Ammon's horn (tissue), 1 donor: ENCODE measurements at regions not wholly inside any gene's neighbourhood (a gene's known extent, or its start where the extent isn't known, plus 50 kb on each side); places are given as distances from the start of the nearest gene placed in this dataset.
"Not testable (repeated sequence)": the region's sequence is repeated elsewhere in the genome, so short reads cannot be mapped to it uniquely, and the experiment has no call there.

Experiments used
- DNase-seq: peaks from one replicate; pipeline ENCODE4 v3.0.0-alpha.2; 2016; ENCODE audit warnings: low spot score

- DNase-seq = no peak
Observed at GRCh38 chr7:52586704-52587103, 448.7 kb upstream of the POM121L12 start.

- DNase-seq = no peak
Observed at GRCh38 chr7:52584041-52584440, 451.4 kb upstream of the POM121L12 start.

GRCh38 chr7:52573141-52573540, 462.3 kb upstream of the POM121L12 start:
- not testable (repeated sequence) for DNase-seq

- peak; percentile 16 for DNase-seq
Observed at GRCh38 chr7:52571026-52571425, 464.4 kb upstream of the POM121L12 start.

GRCh38 chr7:52569151-52569550, 466.3 kb upstream of the POM121L12 start:
- DNase-seq = no peak

GRCh38 chr7:52565974-52566373, 469.5 kb upstream of the POM121L12 start:
- no peak for DNase-seq

GRCh38 chr7:52555805-52556204, 479.6 kb upstream of the POM121L12 start:
- no peak for DNase-seq

GRCh38 chr7:52547308-52547910, 488.0 kb upstream of the POM121L12 start:
- DNase-seq = no peak

- DNase-seq = not testable (repeated sequence)
Observed at GRCh38 chr7:52541198-52541765, 494.2 kb upstream of the POM121L12 start.

GRCh38 chr7:52540041-52540440, 495.4 kb upstream of the POM121L12 start:
- no peak for DNase-seq

- no peak for DNase-seq
Observed at GRCh38 chr7:52539414-52539813, 496.0 kb upstream of the POM121L12 start.

GRCh38 chr7:52537051-52537450, 498.4 kb upstream of the POM121L12 start:
- DNase-seq = no peak

- no peak for DNase-seq
Observed at GRCh38 chr7:52525772-52526341, 509.6 kb upstream of the POM121L12 start.

GRCh38 chr7:52518869-52519268, 516.6 kb upstream of the POM121L12 start:
- DNase-seq = no peak

- DNase-seq = no peak
Observed at GRCh38 chr7:52512656-52513055, 522.8 kb upstream of the POM121L12 start.

GRCh38 chr7:52507546-52508255, 527.7 kb upstream of the POM121L12 start:
- DNase-seq = no peak

- no peak for DNase-seq
Observed at GRCh38 chr7:52506325-52506724, 529.1 kb upstream of the POM121L12 start.

- DNase-seq = peak; percentile 42
Observed at GRCh38 chr7:52504561-52504960, 530.9 kb upstream of the POM121L12 start.

GRCh38 chr7:52502281-52502680, 533.2 kb upstream of the POM121L12 start:
- DNase-seq = peak; percentile 27

GRCh38 chr7:52501696-52502095, 533.7 kb upstream of the POM121L12 start:
- DNase-seq = no peak

GRCh38 chr7:52500841-52501240, 534.6 kb upstream of the POM121L12 start:
- DNase-seq = no peak

GRCh38 chr7:52498366-52498765, 537.1 kb upstream of the POM121L12 start:
- no peak for DNase-seq

GRCh38 chr7:52486267-52486666, 549.2 kb upstream of the POM121L12 start:
- no peak for DNase-seq
